ENCODE measurements at regions not wholly inside any gene's neighbourhood (a gene's known extent, or its start where the extent isn't known, plus 50 kb on each side); places are given as distances from the start of the nearest gene placed in this dataset.

- H3K4me1 Mint-ChIP-seq: no peaks in the 10 kb centered on the region
- H3K9me3 ChIP-seq (ENCODE audit: control insufficient read depth, low read length, poor library complexity, severe bottlenecking): no peaks in the 10 kb centered on the region
- H3K27ac Mint-ChIP-seq: no peak overlapping the region
- H3K4me3 Mint-ChIP-seq: no peak overlapping the region
- no peak for ATAC-seq
- no peaks in the 10 kb centered on the region for H3K36me3 Mint-ChIP-seq (ENCODE audit: low read depth)
- peaks cover 6% of the 10 kb centered on the region for H3K27me3 Mint-ChIP-seq
- DNase-seq: no peak
Observed at GRCh38 chr6:100261486-100261885, 203.2 kb downstream of the SIM1 start.

DNA sequence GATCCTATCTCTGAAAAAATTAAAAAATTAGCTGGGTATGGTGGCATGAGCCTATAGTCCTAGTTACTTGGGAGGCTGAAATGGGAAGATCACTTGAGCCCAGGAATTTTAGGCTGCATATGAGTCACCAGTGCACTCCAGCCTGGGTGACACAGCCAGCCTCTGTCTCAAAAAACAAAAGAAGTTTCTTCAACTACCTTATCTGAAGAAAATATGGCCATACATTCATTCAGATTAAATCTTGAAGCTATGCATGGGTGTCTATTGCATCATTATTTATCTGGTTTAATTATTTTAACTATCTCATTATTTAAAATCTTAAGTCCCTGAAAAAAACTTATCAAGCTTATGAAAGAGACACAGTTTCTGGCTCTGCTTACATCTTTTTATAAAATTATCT is 204.1 kb downstream of the SIM1 start:
- Mint-ChIP-seq H3K36me3 (ENCODE audit: low read depth) (no peaks in the 10 kb centered on the region), H3K27me3 (peaks cover 6% of the 10 kb centered on the region), H3K27ac (no peak overlapping the region), H3K4me1 (no peaks in the 10 kb centered on the region), H3K4me3 (no peak overlapping the region)
- ATAC-seq (no peak), DNase-seq (no peak)
- H3K9me3 ChIP-seq (ENCODE audit: control insufficient read depth, low read length, poor library complexity, severe bottlenecking): no peaks in the 10 kb centered on the region

- Mint-ChIP-seq H3K4me3 (no peak overlapping the region), H3K36me3 (ENCODE audit: low read depth) (no peaks in the 10 kb centered on the region), H3K4me1 (no peaks in the 10 kb centered on the region), H3K27me3 (peaks cover 6% of the 10 kb centered on the region), H3K27ac (no peak overlapping the region)
- DNase-seq (no peak), ATAC-seq (no peak)
- no peaks in the 10 kb centered on the region for H3K9me3 ChIP-seq (ENCODE audit: control insufficient read depth, low read length, poor library complexity, severe bottlenecking)
Observed at GRCh38 chr6:100259865-100260264, 204.9 kb downstream of the SIM1 start.

- DNase-seq: no peak
- H3K9me3 ChIP-seq (ENCODE audit: control insufficient read depth, low read length, poor library complexity, severe bottlenecking): no peaks in the 10 kb centered on the region
- Mint-ChIP-seq H3K4me1 (no peaks in the 10 kb centered on the region), H3K27ac (no peak overlapping the region), H3K27me3 (peaks cover 6% of the 10 kb centered on the region), H3K36me3 (ENCODE audit: low read depth) (no peaks in the 10 kb centered on the region), H3K4me3 (no peak overlapping the region)
- ATAC-seq: no peak
Observed at GRCh38 chr6:100258752-100259151, 206.0 kb downstream of the SIM1 start.

DNA sequence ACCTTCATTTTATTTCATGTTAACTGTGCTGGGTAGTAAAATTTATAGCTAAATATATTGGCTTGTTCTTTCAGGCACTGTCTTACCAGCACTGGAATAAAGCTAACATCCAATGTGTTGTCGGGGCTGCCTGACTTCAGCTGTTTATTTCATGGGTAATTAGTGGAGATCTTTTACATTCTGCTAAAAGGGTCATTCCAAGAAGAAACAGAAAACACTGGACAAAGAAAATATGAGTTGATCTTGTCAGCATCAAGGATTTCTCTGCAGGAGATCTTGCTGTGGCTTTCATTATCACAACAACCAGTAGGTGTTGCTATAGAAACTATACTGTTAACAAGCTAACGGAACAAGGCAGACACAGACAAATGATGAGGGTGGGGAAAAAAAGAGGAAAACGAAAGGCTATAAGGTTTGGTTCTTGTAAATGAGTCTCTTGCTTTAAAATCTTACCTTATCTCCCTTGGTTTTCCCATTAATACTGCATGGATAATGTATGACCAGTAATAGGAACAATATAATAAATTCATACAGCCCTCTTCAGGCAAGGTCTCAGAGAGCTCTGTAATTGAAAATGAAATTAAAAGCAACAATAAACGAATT is 206.8 kb downstream of the SIM1 start:
- no peak for ATAC-seq
- Mint-ChIP-seq H3K27me3 (peaks cover 6% of the 10 kb centered on the region), H3K36me3 (ENCODE audit: low read depth) (no peaks in the 10 kb centered on the region), H3K4me3 (no peak overlapping the region), H3K4me1 (no peaks in the 10 kb centered on the region), H3K27ac (no peak overlapping the region)
- no peak for DNase-seq
- no peaks in the 10 kb centered on the region for H3K9me3 ChIP-seq (ENCODE audit: control insufficient read depth, low read length, poor library complexity, severe bottlenecking)

GRCh38 chr6:100255701-100256100 is 209.0 kb downstream of the SIM1 start:
- no peak for DNase-seq
- no peak overlapping the region for H3K27ac Mint-ChIP-seq
- no peaks in the 10 kb centered on the region for H3K36me3 Mint-ChIP-seq (ENCODE audit: low read depth)
- no peak for ATAC-seq
- no peaks in the 10 kb centered on the region for H3K9me3 ChIP-seq (ENCODE audit: control insufficient read depth, low read length, poor library complexity, severe bottlenecking)
- no peaks in the 10 kb centered on the region for H3K4me1 Mint-ChIP-seq
- H3K4me3 Mint-ChIP-seq: no peak overlapping the region
- peaks cover 6% of the 10 kb centered on the region for H3K27me3 Mint-ChIP-seq

GRCh38 chr6:100247123-100247522 is 217.6 kb downstream of the SIM1 start:
- no peak overlapping the region for H3K4me3 Mint-ChIP-seq
- no peaks in the 10 kb centered on the region for H3K9me3 ChIP-seq (ENCODE audit: control insufficient read depth, low read length, poor library complexity, severe bottlenecking)
- H3K27me3 Mint-ChIP-seq: no peaks in the 10 kb centered on the region
- ATAC-seq: no peak
- H3K36me3 Mint-ChIP-seq (ENCODE audit: low read depth): no peaks in the 10 kb centered on the region
- H3K4me1 Mint-ChIP-seq: no peaks in the 10 kb centered on the region
- no peak for DNase-seq
- no peak overlapping the region for H3K27ac Mint-ChIP-seq

DNA sequence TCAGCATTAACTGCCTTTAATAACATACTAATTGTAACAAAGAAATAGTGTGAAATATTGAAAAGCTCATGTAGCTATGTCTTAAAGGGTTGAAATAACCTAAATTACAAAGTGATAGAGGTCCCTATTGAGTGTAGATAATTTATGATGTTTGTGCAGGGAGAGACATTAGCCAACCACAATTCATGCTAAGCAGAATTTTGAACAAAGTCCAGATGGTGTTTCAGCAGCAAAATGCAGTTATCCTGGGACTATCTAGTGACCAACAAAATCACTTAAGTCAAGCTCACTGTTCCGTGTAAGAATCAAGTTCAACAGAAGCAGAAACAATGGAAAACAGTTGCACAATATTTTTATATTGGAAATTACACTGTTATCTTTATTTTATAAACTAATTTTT is 218.5 kb downstream of the SIM1 start:
- Mint-ChIP-seq H3K36me3 (ENCODE audit: low read depth) (no peaks in the 10 kb centered on the region), H3K4me1 (no peaks in the 10 kb centered on the region), H3K27ac (no peak overlapping the region), H3K4me3 (no peak overlapping the region), H3K27me3 (no peaks in the 10 kb centered on the region)
- no peak for DNase-seq
- no peak for ATAC-seq
- no peaks in the 10 kb centered on the region for H3K9me3 ChIP-seq (ENCODE audit: control insufficient read depth, low read length, poor library complexity, severe bottlenecking)

DNA sequence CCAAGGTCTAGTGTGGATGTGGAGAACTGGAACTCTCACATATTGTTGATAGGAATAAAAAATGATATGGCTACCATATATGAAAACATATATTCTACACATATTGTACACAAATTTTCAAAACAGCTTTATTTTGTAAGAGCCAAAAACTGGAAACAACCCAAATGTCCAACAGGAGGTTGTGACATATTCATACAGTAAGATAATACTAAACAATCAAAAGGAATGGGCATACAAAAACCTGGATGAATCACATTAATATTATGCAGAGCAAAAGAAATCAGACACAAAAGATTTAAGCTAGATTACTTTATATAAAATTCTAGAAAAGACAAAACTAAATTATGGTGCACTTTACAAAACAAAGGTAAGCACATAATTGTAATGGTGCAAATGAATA is 223.9 kb downstream of the SIM1 start:
- Mint-ChIP-seq H3K36me3 (ENCODE audit: low read depth) (no peaks in the 10 kb centered on the region), H3K27me3 (peaks cover 6% of the 10 kb centered on the region), H3K4me3 (no peak overlapping the region), H3K4me1 (no peaks in the 10 kb centered on the region), H3K27ac (no peak overlapping the region)
- ATAC-seq (no peak), DNase-seq (no peak)
- H3K9me3 ChIP-seq (ENCODE audit: control insufficient read depth, low read length, poor library complexity, severe bottlenecking): no peaks in the 10 kb centered on the region

- Mint-ChIP-seq H3K36me3 (ENCODE audit: low read depth) (no peaks in the 10 kb centered on the region), H3K4me1 (no peaks in the 10 kb centered on the region), H3K27ac (no peak overlapping the region), H3K27me3 (peaks cover 10% of the 10 kb centered on the region), H3K4me3 (no peak overlapping the region)
- DNase-seq: no peak
- H3K9me3 ChIP-seq (ENCODE audit: control insufficient read depth, low read length, poor library complexity, severe bottlenecking): no peaks in the 10 kb centered on the region
- ATAC-seq: no peak
Observed at GRCh38 chr6:100237821-100238220, 226.9 kb downstream of the SIM1 start.

GRCh38 chr6:100236389-100236788 is 228.3 kb downstream of the SIM1 start:
- ATAC-seq (no peak), DNase-seq (no peak)
- Mint-ChIP-seq H3K4me3 (no peak overlapping the region), H3K4me1 (no peaks in the 10 kb centered on the region), H3K36me3 (ENCODE audit: low read depth) (no peaks in the 10 kb centered on the region), H3K27ac (no peak overlapping the region), H3K27me3 (peaks cover 10% of the 10 kb centered on the region)
- no peaks in the 10 kb centered on the region for H3K9me3 ChIP-seq (ENCODE audit: control insufficient read depth, low read length, poor library complexity, severe bottlenecking)

GRCh38 chr6:100235631-100236030 is 229.1 kb downstream of the SIM1 start:
- Mint-ChIP-seq H3K4me3 (no peak overlapping the region), H3K27ac (no peak overlapping the region), H3K4me1 (no peaks in the 10 kb centered on the region), H3K27me3 (peaks cover 16% of the 10 kb centered on the region), H3K36me3 (ENCODE audit: low read depth) (no peaks in the 10 kb centered on the region)
- ATAC-seq (no peak), DNase-seq (no peak)
- no peaks in the 10 kb centered on the region for H3K9me3 ChIP-seq (ENCODE audit: control insufficient read depth, low read length, poor library complexity, severe bottlenecking)

DNA sequence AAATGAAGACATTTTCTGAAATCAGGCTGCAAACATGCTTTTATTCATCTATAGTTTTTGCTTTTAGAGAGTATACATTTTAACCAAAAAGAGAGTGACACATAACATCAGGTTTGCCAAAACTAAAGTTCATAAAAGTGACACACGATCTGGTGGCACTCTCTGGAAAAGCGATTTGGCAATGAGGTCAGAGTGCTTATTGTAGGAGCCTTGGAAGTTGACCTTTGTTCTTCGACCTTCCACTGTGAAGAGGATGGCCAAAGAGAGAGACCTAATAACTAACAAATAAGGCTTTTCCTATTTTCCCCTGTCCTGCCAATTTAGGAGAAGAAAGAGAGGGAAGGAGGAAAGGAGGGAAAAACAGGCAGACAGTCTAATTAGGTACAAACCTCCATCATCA is 230.1 kb downstream of the SIM1 start:
- DNase-seq (no peak), ATAC-seq (no peak)
- no peaks in the 10 kb centered on the region for H3K36me3 Mint-ChIP-seq (ENCODE audit: low read depth)
- H3K4me3 Mint-ChIP-seq: no peak overlapping the region
- no peaks in the 10 kb centered on the region for H3K4me1 Mint-ChIP-seq
- no peak overlapping the region for H3K27ac Mint-ChIP-seq
- H3K9me3 ChIP-seq (ENCODE audit: control insufficient read depth, low read length, poor library complexity, severe bottlenecking): no peaks in the 10 kb centered on the region
- peaks cover 26% of the 10 kb centered on the region for H3K27me3 Mint-ChIP-seq

GRCh38 chr6:100232781-100233573 is 231.7 kb downstream of the SIM1 start:
- peaks cover 31% of the 10 kb centered on the region for H3K27me3 Mint-ChIP-seq
- DNase-seq: no peak
- H3K4me1 Mint-ChIP-seq: peaks cover 3% of the 10 kb centered on the region

More at GRCh38 chr6:100232781-100233573, 231.7 kb downstream of the SIM1 start:
- no peaks in the 10 kb centered on the region for H3K9me3 ChIP-seq (ENCODE audit: control insufficient read depth, low read length, poor library complexity, severe bottlenecking)
- Mint-ChIP-seq H3K36me3 (ENCODE audit: low read depth) (no peaks in the 10 kb centered on the region), H3K27ac (no peak overlapping the region), H3K4me3 (no peak overlapping the region)
- no peak for ATAC-seq

Measured in T-helper 17 cell (primary cell).